Kidney (tissue), 13 donors: ENCODE measurements at regions not wholly inside any gene's neighbourhood (a gene's known extent, or its start where the extent isn't known, plus 50 kb on each side); places are given as distances from the start of the nearest gene placed in this dataset.

Source experiments
- DNase-seq, 5 donors: peaks; one replicate each; pipeline ENCODE4 v3.0.0-alpha.2; 2013 to 2020
- FAIRE-seq: peaks from 2 replicates; lab custom pipeline; 2012; peaks lifted over from hg19 to GRCh38; lab: Jason Lieb, UNC
- H3K27ac ChIP-seq, 2 donors: one replicate each; pipeline ENCODE4 v1.7.0; 2013; ENCODE audit warnings: low read depth in 2 of 2, low read length in 2 of 2, inconsistent platforms in 1 of 2
- H3K27me3 ChIP-seq: one replicate; pipeline ENCODE4 v1.7.1; 2013; ENCODE audit warnings: low read length, inconsistent platforms; ENCODE audit not compliant: control insufficient read depth, insufficient read depth
- H3K36me3 ChIP-seq, 3 donors: one replicate each; pipeline versions ENCODE4 v1.7.0 to v1.7.1; 2013; ENCODE audit warnings: low read length in 3 of 3, control low read depth in 1 of 3, inconsistent platforms in 1 of 3; ENCODE audit not compliant: insufficient read depth in 3 of 3, control insufficient read depth in 2 of 3
- H3K4me1 ChIP-seq, 3 donors: one replicate each; pipeline versions ENCODE4 v1.7.0 to v1.7.1; 2013; ENCODE audit warnings: low read length in 3 of 3, inconsistent platforms in 1 of 3, low read depth in 1 of 3; ENCODE audit not compliant: control insufficient read depth in 2 of 3, insufficient read depth in 2 of 3
- H3K4me3 ChIP-seq, 3 donors: one replicate each; pipeline versions ENCODE4 v1.7.0 to v1.8.1; 2013; ENCODE audit warnings: low read length in 3 of 3, control low read depth in 1 of 3, inconsistent platforms in 1 of 3
- H3K9ac ChIP-seq, 3 donors: one replicate each; pipeline versions ENCODE4 v1.7.0 to v1.7.1; 2013; ENCODE audit warnings: low read length in 3 of 3, control low read depth in 1 of 3, inconsistent platforms in 1 of 3
- H3K9me3 ChIP-seq, 3 donors: one replicate each; pipeline versions ENCODE4 v1.7.0 to v1.7.1; 2013; ENCODE audit warnings: low read length in 3 of 3, control low read depth in 1 of 3, inconsistent platforms in 1 of 3; ENCODE audit not compliant: control insufficient read depth in 2 of 3, insufficient read depth in 1 of 3
- intact Hi-C: fragments of 100-400 bp; cut with DNase I; formaldehyde crosslinking; loops from one replicate; pipeline ENCODE4 v1.11.1; 2022
- TF ChIP-seq, protein P1 (sequence below): IDR thresholded peaks from 3 replicates; pipeline ENCODE4 v1.5.1; 2012; ENCODE audit warnings: mild to moderate bottlenecking, moderate library complexity, borderline replicate concordance; ENCODE audit not compliant: insufficient read depth; ENCODE audit errors: extremely low read depth
- donor health status: control.
- donor health status: control.
- donor health status: control.
- donor health status: control.
- donor health status: control.
- donor health status: DM: yes; HTN: yes; CAD: no.
- donor health status: Normal renal cell carcinoma (clear cell type).

DNA sequence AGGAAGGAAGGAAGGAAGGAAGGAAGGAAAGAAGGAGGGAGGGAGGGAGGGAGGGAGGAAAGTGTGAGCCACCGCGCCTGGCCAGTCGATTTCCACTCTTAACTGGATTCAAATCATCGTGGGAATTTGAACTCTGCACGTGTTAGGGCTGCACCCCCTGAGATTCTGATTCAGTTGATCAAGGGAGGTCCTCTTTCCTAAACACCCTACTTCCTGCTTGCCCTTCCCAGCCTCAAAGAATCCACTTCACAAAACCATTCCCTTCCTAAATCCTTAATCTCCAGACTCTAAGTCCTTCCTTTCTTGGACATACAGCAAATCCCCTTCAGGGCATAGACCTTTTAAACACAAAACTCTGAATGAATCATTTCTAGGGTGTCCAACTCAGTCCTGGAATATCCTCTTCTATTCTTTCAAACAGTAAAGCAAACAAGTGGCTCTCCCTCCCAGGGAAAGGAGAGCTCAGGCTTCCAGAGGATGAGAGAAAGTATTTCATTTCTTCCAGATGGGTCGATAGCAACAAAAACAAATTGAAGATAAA is 68.2 kb upstream of the MBOAT2 start:
- no peaks in the 10 kb centered on the region for H3K36me3 ChIP-seq
- no peak for FAIRE-seq
- H3K27me3 ChIP-seq, result no peaks in the 10 kb centered on the region
- no peaks in the 10 kb centered on the region for H3K9me3 ChIP-seq
- H3K27ac ChIP-seq, result no peak overlapping the region
- H3K4me3 ChIP-seq, result no peak overlapping the region
- no peak overlapping the region for H3K9ac ChIP-seq
- intact Hi-C loops, result no loop called here
- DNase-seq, result no peak
- no peaks in the 10 kb centered on the region for H3K4me1 ChIP-seq
- TF ChIP-seq, protein P1, sequence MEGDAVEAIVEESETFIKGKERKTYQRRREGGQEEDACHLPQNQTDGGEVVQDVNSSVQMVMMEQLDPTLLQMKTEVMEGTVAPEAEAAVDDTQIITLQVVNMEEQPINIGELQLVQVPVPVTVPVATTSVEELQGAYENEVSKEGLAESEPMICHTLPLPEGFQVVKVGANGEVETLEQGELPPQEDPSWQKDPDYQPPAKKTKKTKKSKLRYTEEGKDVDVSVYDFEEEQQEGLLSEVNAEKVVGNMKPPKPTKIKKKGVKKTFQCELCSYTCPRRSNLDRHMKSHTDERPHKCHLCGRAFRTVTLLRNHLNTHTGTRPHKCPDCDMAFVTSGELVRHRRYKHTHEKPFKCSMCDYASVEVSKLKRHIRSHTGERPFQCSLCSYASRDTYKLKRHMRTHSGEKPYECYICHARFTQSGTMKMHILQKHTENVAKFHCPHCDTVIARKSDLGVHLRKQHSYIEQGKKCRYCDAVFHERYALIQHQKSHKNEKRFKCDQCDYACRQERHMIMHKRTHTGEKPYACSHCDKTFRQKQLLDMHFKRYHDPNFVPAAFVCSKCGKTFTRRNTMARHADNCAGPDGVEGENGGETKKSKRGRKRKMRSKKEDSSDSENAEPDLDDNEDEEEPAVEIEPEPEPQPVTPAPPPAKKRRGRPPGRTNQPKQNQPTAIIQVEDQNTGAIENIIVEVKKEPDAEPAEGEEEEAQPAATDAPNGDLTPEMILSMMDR, result no peak

DNA sequence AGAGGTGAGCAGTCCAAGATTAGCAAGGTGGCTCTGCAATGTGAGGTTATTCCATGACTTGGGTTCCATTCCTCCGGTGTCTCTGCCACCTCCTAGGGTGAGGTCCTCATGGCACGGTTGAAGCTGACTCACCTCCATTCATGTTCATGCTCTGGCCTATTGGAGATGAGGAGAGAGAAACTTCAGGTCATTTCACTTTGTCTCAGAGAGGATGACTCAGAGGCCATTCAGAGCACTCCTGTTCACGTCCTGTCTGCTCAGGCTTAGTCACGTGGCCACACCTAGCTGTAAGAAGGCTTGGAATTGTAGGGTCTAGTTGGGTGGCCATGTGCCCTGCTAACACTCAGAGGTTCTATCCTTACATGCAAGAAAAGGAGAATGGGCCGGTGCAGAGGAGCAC is 67.5 kb upstream of the MBOAT2 start:
- Histone ChIP-seq H3K9ac (no peak overlapping the region), H3K9me3 (no peaks in the 10 kb centered on the region), H3K27me3 (no peaks in the 10 kb centered on the region), H3K4me1 (no peaks in the 10 kb centered on the region), H3K36me3 (no peaks in the 10 kb centered on the region), H3K4me3 (no peak overlapping the region), H3K27ac (no peak overlapping the region)
- TF ChIP-seq, protein P1, result no peak
- intact Hi-C loops, result no loop called here
- DNase-seq (no peak), FAIRE-seq (no peak)

DNA sequence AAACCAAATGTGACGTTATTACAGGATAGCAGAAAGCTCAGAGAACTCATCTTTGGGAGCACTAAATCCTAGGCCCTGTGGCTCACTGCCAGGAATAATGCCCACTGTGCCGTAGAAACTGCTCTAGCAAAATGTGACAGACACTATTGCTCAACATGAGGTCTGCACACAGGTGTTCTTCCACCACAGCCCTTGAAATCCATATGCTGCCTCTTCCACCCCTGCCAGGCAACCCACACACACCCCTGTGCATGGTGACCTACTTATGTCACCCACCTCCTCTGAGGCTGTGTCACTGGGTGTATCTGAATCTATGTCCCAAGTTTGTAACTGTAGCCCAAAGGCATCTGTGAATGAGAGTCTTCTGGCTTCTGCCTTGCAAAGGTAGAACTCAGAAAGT is 66.1 kb upstream of the MBOAT2 start:
- no peak overlapping the region for H3K4me3 ChIP-seq
- H3K36me3 ChIP-seq, result no peaks in the 10 kb centered on the region
- TF ChIP-seq, protein P1, result no peak
- no peak overlapping the region for H3K27ac ChIP-seq
- no peaks in the 10 kb centered on the region for H3K4me1 ChIP-seq
- no peaks in the 10 kb centered on the region for H3K9me3 ChIP-seq
- FAIRE-seq (no peak), DNase-seq (no peak)
- no peaks in the 10 kb centered on the region for H3K27me3 ChIP-seq
- no peak overlapping the region for H3K9ac ChIP-seq
- intact Hi-C loops, result no loop called here

DNA sequence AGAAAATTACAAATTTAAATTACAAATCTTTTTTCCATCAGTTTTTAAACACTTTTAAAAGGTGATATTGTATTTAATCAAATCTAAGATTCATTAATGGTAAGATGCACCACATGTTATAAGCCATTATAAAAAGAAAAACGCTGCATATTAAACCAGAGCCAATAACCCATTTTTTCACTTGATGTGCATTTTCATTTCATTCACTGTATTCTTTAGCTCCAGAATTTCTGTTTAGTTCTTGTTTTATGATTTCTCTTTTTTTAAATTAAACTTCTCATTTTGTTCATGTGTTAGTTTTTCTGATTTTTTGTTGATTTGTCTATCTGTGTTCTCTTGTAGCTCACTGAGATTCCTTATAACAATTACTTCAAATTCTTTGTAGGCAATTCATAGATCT is 62.4 kb upstream of the MBOAT2 start:
- H3K36me3 ChIP-seq, result no peaks in the 10 kb centered on the region
- TF ChIP-seq, protein P1, result no peak
- intact Hi-C loops, result no loop called here
- no peaks in the 10 kb centered on the region for H3K4me1 ChIP-seq
- no peak overlapping the region for H3K27ac ChIP-seq
- H3K9me3 ChIP-seq, result no peaks in the 10 kb centered on the region
- H3K9ac ChIP-seq, result no peak overlapping the region
- H3K27me3 ChIP-seq, result no peaks in the 10 kb centered on the region
- no peak for DNase-seq
- H3K4me3 ChIP-seq, result no peak overlapping the region
- FAIRE-seq, result no peak
